Kidney (tissue), 13 donors: ENCODE measurements at regions not wholly inside any gene's neighbourhood (a gene's known extent, or its start where the extent isn't known, plus 50 kb on each side); places are given as distances from the start of the nearest gene placed in this dataset.

ENCODE experiments used
- DNase-seq, 5 donors: peaks; one replicate each; pipeline ENCODE4 v3.0.0-alpha.2; 2013 to 2020
- FAIRE-seq: peaks from 2 replicates; lab custom pipeline; 2012; peaks lifted over from hg19 to GRCh38; lab: Jason Lieb, UNC
- H3K27ac ChIP-seq, 2 donors: one replicate each; pipeline ENCODE4 v1.7.0; 2013; ENCODE audit warnings: low read depth in 2 of 2, low read length in 2 of 2, inconsistent platforms in 1 of 2
- H3K27me3 ChIP-seq: one replicate; pipeline ENCODE4 v1.7.1; 2013; ENCODE audit warnings: low read length, inconsistent platforms; ENCODE audit not compliant: control insufficient read depth, insufficient read depth
- H3K36me3 ChIP-seq, 3 donors: one replicate each; pipeline versions ENCODE4 v1.7.0 to v1.7.1; 2013; ENCODE audit warnings: low read length in 3 of 3, control low read depth in 1 of 3, inconsistent platforms in 1 of 3; ENCODE audit not compliant: insufficient read depth in 3 of 3, control insufficient read depth in 2 of 3
- H3K4me1 ChIP-seq, 3 donors: one replicate each; pipeline versions ENCODE4 v1.7.0 to v1.7.1; 2013; ENCODE audit warnings: low read length in 3 of 3, inconsistent platforms in 1 of 3, low read depth in 1 of 3; ENCODE audit not compliant: control insufficient read depth in 2 of 3, insufficient read depth in 2 of 3
- H3K4me3 ChIP-seq, 3 donors: one replicate each; pipeline versions ENCODE4 v1.7.0 to v1.8.1; 2013; ENCODE audit warnings: low read length in 3 of 3, control low read depth in 1 of 3, inconsistent platforms in 1 of 3
- H3K9ac ChIP-seq, 3 donors: one replicate each; pipeline versions ENCODE4 v1.7.0 to v1.7.1; 2013; ENCODE audit warnings: low read length in 3 of 3, control low read depth in 1 of 3, inconsistent platforms in 1 of 3
- H3K9me3 ChIP-seq, 3 donors: one replicate each; pipeline versions ENCODE4 v1.7.0 to v1.7.1; 2013; ENCODE audit warnings: low read length in 3 of 3, control low read depth in 1 of 3, inconsistent platforms in 1 of 3; ENCODE audit not compliant: control insufficient read depth in 2 of 3, insufficient read depth in 1 of 3
- intact Hi-C: fragments of 100-400 bp; cut with DNase I; formaldehyde crosslinking; loops from one replicate; pipeline ENCODE4 v1.11.1; 2022
- TF ChIP-seq, protein P1 (sequence below): IDR thresholded peaks from 3 replicates; pipeline ENCODE4 v1.5.1; 2012; ENCODE audit warnings: mild to moderate bottlenecking, moderate library complexity, borderline replicate concordance; ENCODE audit not compliant: insufficient read depth; ENCODE audit errors: extremely low read depth
- donor health status: control.
- donor health status: control.
- donor health status: control.
- donor health status: control.
- donor health status: control.
- donor health status: DM: yes; HTN: yes; CAD: no.
- donor health status: Normal renal cell carcinoma (clear cell type).

DNA sequence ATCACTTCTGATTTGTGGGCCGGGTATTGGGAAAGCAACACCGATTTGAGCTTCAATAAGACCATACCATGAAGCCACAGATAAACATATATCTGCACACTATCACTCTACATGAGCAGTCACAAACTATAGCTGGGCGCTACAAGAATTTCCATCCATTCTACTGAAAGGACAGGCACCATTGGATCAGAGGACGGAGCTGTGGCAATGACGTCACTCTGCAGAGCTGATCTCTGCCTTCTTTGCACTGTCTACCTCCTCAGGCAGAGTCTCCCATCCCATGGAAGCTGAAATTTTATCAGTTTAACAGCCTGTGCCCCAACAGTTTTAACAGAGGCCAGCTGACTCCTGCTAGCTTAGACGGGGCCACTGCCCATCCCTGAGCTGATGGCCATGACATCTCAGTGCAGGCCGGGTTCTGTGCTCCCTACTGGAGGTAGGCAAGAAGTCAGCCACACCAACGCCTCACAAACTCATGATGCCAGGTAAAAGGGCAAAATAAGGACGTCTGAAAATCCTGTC is 389.6 kb upstream of the SALL3 start:
- Histone ChIP-seq H3K9ac (no peak overlapping the region), H3K36me3 (no peaks in the 10 kb centered on the region), H3K27me3 (no peaks in the 10 kb centered on the region), H3K27ac (no peak overlapping the region), H3K4me3 (no peak overlapping the region), H3K9me3 (peaks cover 0 to 10% (median 0%) of the 10 kb centered on the region in 3 donors), H3K4me1 (no peaks in the 10 kb centered on the region)
- no peak for DNase-seq
- TF ChIP-seq, protein P1, sequence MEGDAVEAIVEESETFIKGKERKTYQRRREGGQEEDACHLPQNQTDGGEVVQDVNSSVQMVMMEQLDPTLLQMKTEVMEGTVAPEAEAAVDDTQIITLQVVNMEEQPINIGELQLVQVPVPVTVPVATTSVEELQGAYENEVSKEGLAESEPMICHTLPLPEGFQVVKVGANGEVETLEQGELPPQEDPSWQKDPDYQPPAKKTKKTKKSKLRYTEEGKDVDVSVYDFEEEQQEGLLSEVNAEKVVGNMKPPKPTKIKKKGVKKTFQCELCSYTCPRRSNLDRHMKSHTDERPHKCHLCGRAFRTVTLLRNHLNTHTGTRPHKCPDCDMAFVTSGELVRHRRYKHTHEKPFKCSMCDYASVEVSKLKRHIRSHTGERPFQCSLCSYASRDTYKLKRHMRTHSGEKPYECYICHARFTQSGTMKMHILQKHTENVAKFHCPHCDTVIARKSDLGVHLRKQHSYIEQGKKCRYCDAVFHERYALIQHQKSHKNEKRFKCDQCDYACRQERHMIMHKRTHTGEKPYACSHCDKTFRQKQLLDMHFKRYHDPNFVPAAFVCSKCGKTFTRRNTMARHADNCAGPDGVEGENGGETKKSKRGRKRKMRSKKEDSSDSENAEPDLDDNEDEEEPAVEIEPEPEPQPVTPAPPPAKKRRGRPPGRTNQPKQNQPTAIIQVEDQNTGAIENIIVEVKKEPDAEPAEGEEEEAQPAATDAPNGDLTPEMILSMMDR, result no peak
- intact Hi-C loops, result no loop called here
- FAIRE-seq, result no peak

DNA sequence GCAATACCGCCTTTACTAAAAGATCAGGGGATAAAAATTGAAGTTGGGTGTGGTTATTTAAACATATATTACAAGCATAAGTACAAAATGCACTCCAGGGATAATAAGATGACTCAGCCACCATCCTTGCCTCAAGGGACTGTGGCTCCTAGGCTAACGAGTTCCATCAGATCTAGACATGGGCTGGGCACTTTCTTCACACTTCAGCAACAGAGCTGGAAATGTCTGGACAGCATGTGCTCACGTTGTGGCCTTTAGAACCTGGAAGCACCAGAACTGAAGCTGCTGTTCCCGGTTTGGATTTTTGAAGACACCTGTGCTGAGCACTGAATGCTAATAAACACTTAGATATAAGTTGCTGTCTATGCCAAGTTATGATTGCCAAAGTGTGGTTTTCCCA is 384.2 kb upstream of the SALL3 start:
- FAIRE-seq, result no peak
- no peak for DNase-seq
- Histone ChIP-seq H3K27me3 (no peaks in the 10 kb centered on the region), H3K9me3 (peaks cover 0 to 11% (median 0%) of the 10 kb centered on the region in 3 donors), H3K27ac (no peak overlapping the region), H3K36me3 (no peaks in the 10 kb centered on the region), H3K9ac (no peak overlapping the region), H3K4me3 (no peak overlapping the region), H3K4me1 (no peaks in the 10 kb centered on the region)
- TF ChIP-seq, protein P1, result no peak
- intact Hi-C loops, result no loop called here

DNA sequence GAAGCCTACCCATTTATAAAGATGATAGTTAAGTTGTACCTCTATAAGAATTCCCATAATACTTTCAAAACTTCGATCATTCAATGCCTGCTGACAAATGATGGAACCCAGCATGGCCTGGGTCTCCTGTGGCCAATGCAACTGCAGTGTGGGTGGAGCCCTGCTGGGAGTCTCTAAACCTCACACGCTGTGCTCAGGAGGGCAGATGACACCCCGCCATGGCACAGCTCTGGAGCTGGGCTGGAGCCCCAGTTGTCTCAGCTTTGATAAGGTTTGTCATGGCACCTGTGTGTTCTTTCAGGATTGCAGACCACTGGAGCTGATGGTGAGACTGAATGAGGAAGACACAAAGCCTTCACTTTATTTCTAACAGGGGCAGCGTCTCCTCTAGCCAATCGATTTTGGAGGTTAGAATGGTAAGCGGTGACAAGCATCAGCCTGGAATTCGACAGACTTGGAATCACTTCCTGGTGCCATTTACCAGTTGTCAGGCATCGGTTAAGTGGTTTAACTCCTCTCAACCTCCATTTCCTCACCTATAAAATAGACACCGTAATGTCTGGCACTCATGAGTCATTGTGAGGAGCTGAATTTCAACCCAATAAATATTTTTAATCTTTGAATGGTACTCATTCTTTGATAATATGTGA is 383.6 kb upstream of the SALL3 start:
- no peaks in the 10 kb centered on the region for H3K4me1 ChIP-seq
- no peak for FAIRE-seq

More for the DNA sequence above, 383.6 kb upstream of the SALL3 start:
- no peak overlapping the region for H3K27ac ChIP-seq
- intact Hi-C loops, result no loop called here
- no peak for DNase-seq
- peaks cover 0 to 11% (median 0%) of the 10 kb centered on the region in 3 donors for H3K9me3 ChIP-seq
- H3K9ac ChIP-seq, result no peak overlapping the region
- TF ChIP-seq, protein P1, result no peak
- no peaks in the 10 kb centered on the region for H3K27me3 ChIP-seq
- H3K4me3 ChIP-seq, result no peak overlapping the region
- no peaks in the 10 kb centered on the region for H3K36me3 ChIP-seq
